DND-41 (cell line): ENCODE measurements at regions not wholly inside any gene's neighbourhood (a gene's known extent, or its start where the extent isn't known, plus 50 kb on each side); places are given as distances from the start of the nearest gene placed in this dataset.

Experiments
- ATAC-seq: fragments of 200-7000 bp; cut with Tn5 transposase; 3 replicates; pipeline ENCODE4 v1.9.1; 2021; ENCODE audit warnings: low read depth; ENCODE audit not compliant: insufficient read depth
- DNase-seq: peaks from one replicate; pipeline ENCODE4 v3.0.0-alpha.2; 2020
- H2AFZ ChIP-seq: 2 replicates; pipeline ENCODE4 v1.6.0; 2012; ENCODE audit warnings: low read depth, low read length
- H3K27ac ChIP-seq: 2 replicates; pipeline ENCODE4 v1.5.1; 2012; ENCODE audit warnings: low read length, inconsistent platforms
- H3K27me3 ChIP-seq: fragments of 200-600 bp; sonication (generic); 2 replicates; pipeline ENCODE4 v1.6.0; 2012; ENCODE audit warnings: low read length, mild to moderate bottlenecking, inconsistent platforms; ENCODE audit not compliant: insufficient read depth, poor library complexity
- H3K36me3 ChIP-seq: 2 replicates; pipeline ENCODE4 v1.5.1; 2012; ENCODE audit warnings: low read length, inconsistent platforms; ENCODE audit not compliant: insufficient read depth
- H3K4me1 ChIP-seq: 2 replicates; pipeline ENCODE4 v1.5.1; 2012; ENCODE audit warnings: mild to moderate bottlenecking, low read length; ENCODE audit not compliant: insufficient read depth
- H3K4me2 ChIP-seq: 2 replicates; pipeline ENCODE4 v1.6.0; 2012; ENCODE audit warnings: mild to moderate bottlenecking, moderate library complexity, low read length, inconsistent platforms; ENCODE audit not compliant: insufficient read depth
- H3K4me3 ChIP-seq, 2 experiments: fragments of 200-600 bp in 1 of 2; shearing (Covaris generic) in 1 of 2; 2 replicates each; pipeline ENCODE4 v1.5.1; 2012 to 2016; ENCODE audit warnings: inconsistent platforms in 2 of 2, low read length in 2 of 2, mild to moderate bottlenecking in 2 of 2, low read depth in 1 of 2, moderate library complexity in 1 of 2
- H3K79me2 ChIP-seq: 2 replicates; pipeline ENCODE4 v1.6.0; 2012; ENCODE audit warnings: low read length, inconsistent platforms; ENCODE audit not compliant: insufficient read depth
- H3K9ac ChIP-seq: 2 replicates; pipeline ENCODE4 v1.6.0; 2012; ENCODE audit warnings: low read depth, mild to moderate bottlenecking, inconsistent platforms, low read length, moderate library complexity
- H3K9me3 ChIP-seq: 2 replicates; pipeline ENCODE4 v1.5.1; 2012; ENCODE audit warnings: low read length, moderate library complexity, mild to moderate bottlenecking, inconsistent platforms; ENCODE audit not compliant: insufficient read depth, severe bottlenecking
- H4K20me1 ChIP-seq: 2 replicates; pipeline ENCODE4 v1.6.0; 2012; ENCODE audit warnings: low read length; ENCODE audit not compliant: insufficient read depth
- EZH2 ChIP-seq: IDR thresholded peaks from 3 replicates; pipeline ENCODE4 v1.6.1; 2012; ENCODE audit warnings: borderline replicate concordance, low read depth, mild to moderate bottlenecking, moderate library complexity, low read length, inconsistent platforms; ENCODE audit not compliant: severe bottlenecking
- TF ChIP-seq, protein P1 (sequence below): IDR thresholded peaks from 2 replicates; pipeline ENCODE4 v1.5.1; 2012; ENCODE audit warnings: borderline replicate concordance, low read length, moderate library complexity, mild to moderate bottlenecking; ENCODE audit not compliant: poor library complexity, severe bottlenecking; ENCODE audit errors: extremely low read depth

- no peak for DNase-seq
- no peak overlapping the region for H3K27ac ChIP-seq
- ATAC-seq: no peak
Measured at GRCh38 chr6:139909992-139910391, 535.5 kb upstream of the CITED2 start.

GRCh38 chr6:139905404-139906052 is 531.1 kb upstream of the CITED2 start:
- Histone ChIP-seq H3K27me3 (no peaks in the 10 kb centered on the region), H3K36me3 (no peaks in the 10 kb centered on the region), H3K27ac (no peak overlapping the region), H3K4me1 (no peaks in the 10 kb centered on the region), H3K9me3 (no peaks in the 10 kb centered on the region), H3K4me3 (no peak overlapping the region), H3K79me2 (no peaks in the 10 kb centered on the region), H2AFZ (no peak overlapping the region), H3K4me2 (no peak overlapping the region), H4K20me1 (no peaks in the 10 kb centered on the region), H3K9ac (no peak overlapping the region)
- no peak for DNase-seq
- no peak for ATAC-seq
- TF ChIP-seq EZH2: no peak
- TF ChIP-seq, protein P1, sequence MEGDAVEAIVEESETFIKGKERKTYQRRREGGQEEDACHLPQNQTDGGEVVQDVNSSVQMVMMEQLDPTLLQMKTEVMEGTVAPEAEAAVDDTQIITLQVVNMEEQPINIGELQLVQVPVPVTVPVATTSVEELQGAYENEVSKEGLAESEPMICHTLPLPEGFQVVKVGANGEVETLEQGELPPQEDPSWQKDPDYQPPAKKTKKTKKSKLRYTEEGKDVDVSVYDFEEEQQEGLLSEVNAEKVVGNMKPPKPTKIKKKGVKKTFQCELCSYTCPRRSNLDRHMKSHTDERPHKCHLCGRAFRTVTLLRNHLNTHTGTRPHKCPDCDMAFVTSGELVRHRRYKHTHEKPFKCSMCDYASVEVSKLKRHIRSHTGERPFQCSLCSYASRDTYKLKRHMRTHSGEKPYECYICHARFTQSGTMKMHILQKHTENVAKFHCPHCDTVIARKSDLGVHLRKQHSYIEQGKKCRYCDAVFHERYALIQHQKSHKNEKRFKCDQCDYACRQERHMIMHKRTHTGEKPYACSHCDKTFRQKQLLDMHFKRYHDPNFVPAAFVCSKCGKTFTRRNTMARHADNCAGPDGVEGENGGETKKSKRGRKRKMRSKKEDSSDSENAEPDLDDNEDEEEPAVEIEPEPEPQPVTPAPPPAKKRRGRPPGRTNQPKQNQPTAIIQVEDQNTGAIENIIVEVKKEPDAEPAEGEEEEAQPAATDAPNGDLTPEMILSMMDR: no peak

More at GRCh38 chr6:139909992-139910391, 535.5 kb upstream of the CITED2 start:
- no peak for TF ChIP-seq EZH2
- TF ChIP-seq, protein P1: no peak
- H3K4me1 ChIP-seq: no peaks in the 10 kb centered on the region
- H3K4me2 ChIP-seq: no peak overlapping the region
- H3K9me3 ChIP-seq: no peaks in the 10 kb centered on the region
- H3K4me3 ChIP-seq: no peak overlapping the region
- H2AFZ ChIP-seq: no peak overlapping the region
- no peaks in the 10 kb centered on the region for H3K79me2 ChIP-seq
- no peaks in the 10 kb centered on the region for H4K20me1 ChIP-seq
- no peaks in the 10 kb centered on the region for H3K36me3 ChIP-seq
- H3K27me3 ChIP-seq: no peaks in the 10 kb centered on the region
- no peak overlapping the region for H3K9ac ChIP-seq

- Histone ChIP-seq H3K27me3 (no peaks in the 10 kb centered on the region), H3K27ac (no peak overlapping the region), H3K9me3 (no peaks in the 10 kb centered on the region), H3K4me3 (no peak overlapping the region), H3K9ac (no peak overlapping the region), H4K20me1 (no peaks in the 10 kb centered on the region), H3K4me1 (no peaks in the 10 kb centered on the region), H3K79me2 (no peaks in the 10 kb centered on the region), H2AFZ (no peak overlapping the region), H3K36me3 (no peaks in the 10 kb centered on the region), H3K4me2 (no peak overlapping the region)
- TF ChIP-seq, protein P1: no peak
- TF ChIP-seq EZH2: no peak
- DNase-seq: no peak
- no peak for ATAC-seq
Measured at GRCh38 chr6:139904568-139904967, 530.1 kb upstream of the CITED2 start.

GRCh38 chr6:139904158-139904533 is 529.7 kb upstream of the CITED2 start:
- no peak overlapping the region for H3K4me3 ChIP-seq
- no peak overlapping the region for H3K27ac ChIP-seq
- H3K4me1 ChIP-seq: no peaks in the 10 kb centered on the region
- no peak for TF ChIP-seq EZH2
- TF ChIP-seq, protein P1: no peak
- H2AFZ ChIP-seq: no peak overlapping the region
- no peaks in the 10 kb centered on the region for H3K79me2 ChIP-seq
- no peaks in the 10 kb centered on the region for H4K20me1 ChIP-seq
- no peak overlapping the region for H3K9ac ChIP-seq
- no peaks in the 10 kb centered on the region for H3K27me3 ChIP-seq
- ATAC-seq (no peak), DNase-seq (no peak)
- H3K36me3 ChIP-seq: no peaks in the 10 kb centered on the region
- H3K9me3 ChIP-seq: no peaks in the 10 kb centered on the region
- H3K4me2 ChIP-seq: no peak overlapping the region
